K562 (cell line): ENCODE measurements at regions not wholly inside any gene's neighbourhood (a gene's known extent, or its start where the extent isn't known, plus 50 kb on each side); places are given as distances from the start of the nearest gene placed in this dataset.

ENCODE experiments used
- ATAC-seq: fragments of 200-7000 bp; cut with Tn5 transposase; 3 replicates; pipeline ENCODE4 v1.9.1; 2020; ENCODE audit warnings: moderate library complexity
- BruUV-seq: library from RNA; stranded (reverse); fragments of 400-500 nt; replicated peaks from 2 replicates; lab custom pipeline; 2021; lab: Mats Ljungman, UMichigan
- CTCF ChIA-PET: fragments of 300-600 bp; formaldehyde crosslinking; extraction: SDS; loops from one replicate; lab custom pipeline; 2021; ENCODE audit warnings: low intra/inter-chr PET ratio; lab: Yijun Ruan, JAX
- POLR2A ChIA-PET: fragments of 300-600, 350-650 bp; sonication (Branson Sonifier 250); formaldehyde crosslinking; extraction: SDS; loops from one replicate; lab custom pipeline; 2021; ENCODE audit warnings: antibody characterized with exemption, inconsistent platforms; lab: Yijun Ruan, JAX
- DNase-seq, 4 experiments: peaks; one replicate each; pipeline versions ENCODE4 v3.0.0 to v3.0.0-alpha.2; 2011 to 2018; ENCODE audit warnings: low spot score in 3 of 4, mixed read lengths in 3 of 4; ENCODE audit errors: extremely low read depth in 1 of 4
- FAIRE-seq: peaks from 2 replicates; lab custom pipeline; 2011; peaks lifted over from hg19 to GRCh38; lab: Jason Lieb, UNC
- H2AFZ ChIP-seq: 2 replicates; pipeline ENCODE4 v1.6.0; 2011; ENCODE audit warnings: low read depth, low read length, control low read depth, inconsistent platforms
- H3K27ac ChIP-seq: fragments of 200-600 bp; 3 replicates; pipeline ENCODE4 v1.8.0; 2011; ENCODE audit warnings: low read depth, mild to moderate bottlenecking, control low read depth, inconsistent platforms, low read length, moderate library complexity, mixed read lengths; ENCODE audit errors: extremely low read depth
- H3K27me3 ChIP-seq, 2 experiments: fragments of 300-600 bp in 1 of 2; 2 replicates in 1 of 2; 3 replicates in 1 of 2; pipeline versions ENCODE4 v1.6.0 to v1.8.0; 2011; ENCODE audit warnings: inconsistent platforms in 2 of 2, low read length in 2 of 2, mild to moderate bottlenecking in 1 of 2, mixed read lengths in 1 of 2, moderate library complexity in 1 of 2; ENCODE audit not compliant: control insufficient read depth in 2 of 2, insufficient read depth in 2 of 2
- H3K36me3 ChIP-seq: fragments of 300-600 bp; 3 replicates; pipeline ENCODE4 v1.8.0; 2011; ENCODE audit warnings: mild to moderate bottlenecking, low read length, inconsistent platforms; ENCODE audit not compliant: control insufficient read depth, insufficient read depth
- H3K4me1 ChIP-seq, 2 experiments: fragments of 200-600 bp in 1 of 2; replicated peaks in 1 of 2; 2 replicates in 1 of 2; 3 replicates in 1 of 2; pipeline versions ENCODE4 v1.5.1 to v1.8.0; 2011; ENCODE audit warnings: inconsistent platforms in 2 of 2, low read length in 2 of 2, mild to moderate bottlenecking in 1 of 2, mixed read lengths in 1 of 2, moderate library complexity in 1 of 2; ENCODE audit not compliant: control insufficient read depth in 2 of 2, insufficient read depth in 2 of 2
- H3K4me2 ChIP-seq: 2 replicates; pipeline ENCODE4 v1.6.1; 2011; ENCODE audit warnings: low read length, control low read depth, inconsistent platforms, mixed read lengths; ENCODE audit not compliant: insufficient read depth
- H3K4me3 ChIP-seq: fragments of 200-600 bp; sonication (generic), shearing (Covaris generic); 2 replicates; pipeline ENCODE4 v1.5.1; 2016; ENCODE audit warnings: control low read depth, inconsistent platforms
- H3K79me2 ChIP-seq: fragments of 200-600 bp; 3 replicates; pipeline ENCODE4 v1.8.0; 2011; ENCODE audit warnings: low read length, inconsistent platforms; ENCODE audit not compliant: control insufficient read depth, insufficient read depth
- H3K9ac ChIP-seq, 2 experiments: 2 replicates each; pipeline versions ENCODE4 v1.6.0 to v1.6.1; 2011; ENCODE audit warnings: low read depth in 2 of 2, low read length in 2 of 2, control low read depth in 1 of 2, inconsistent platforms in 1 of 2, mild to moderate bottlenecking in 1 of 2, mixed read lengths in 1 of 2; ENCODE audit not compliant: insufficient read depth in 1 of 2
- H3K9me1 ChIP-seq: one replicate; pipeline ENCODE4 v1.6.0; 2011; ENCODE audit warnings: inconsistent platforms, mild to moderate bottlenecking, low read length, moderate library complexity; ENCODE audit not compliant: control insufficient read depth, insufficient read depth
- H3K9me3 ChIP-seq: replicated peaks from 2 replicates; pipeline ENCODE4 v1.5.1; 2011; ENCODE audit warnings: low read depth, low read length, inconsistent platforms; ENCODE audit not compliant: control insufficient read depth, insufficient read depth
- H4K20me1 ChIP-seq: replicated peaks from 2 replicates; pipeline ENCODE4 v1.6.1; 2011; ENCODE audit warnings: low read length, inconsistent platforms, mixed read lengths; ENCODE audit not compliant: control insufficient read depth, insufficient read depth
- CHD2 ChIP-seq: IDR thresholded peaks from 2 replicates; pipeline ENCODE4 v1.6.1; 2011; ENCODE audit warnings: low read depth, low read length
- GABPA ChIP-seq: fragments of 200-800 bp; sonication (Bioruptor generic); conservative IDR thresholded peaks from 2 replicates; pipeline ENCODE4 v1.6.1; 2016; ENCODE audit warnings: low read depth, missing genetic modification characterization, missing compliant biosample characterization
- GTF3C2 ChIP-seq: IDR thresholded peaks from 3 replicates; pipeline ENCODE4 v1.6.1; 2011; ENCODE audit warnings: borderline replicate concordance, mild to moderate bottlenecking, moderate library complexity; ENCODE audit not compliant: insufficient read length; ENCODE audit errors: extremely low read depth
- HNRNPL ChIP-seq: fragments of 200-400 bp; formaldehyde crosslinking; IDR thresholded peaks from 2 replicates; pipeline ENCODE4 v1.6.1; 2017; ENCODE audit warnings: low read depth, mild to moderate bottlenecking, low read length
- ID3 ChIP-seq, 2 experiments: fragments of 250-450 bp in 1 of 2; fragments of 450-650 bp in 1 of 2; sonication (Bioruptor Pico) in 1 of 2; IDR thresholded peaks; 2 replicates each; pipeline versions ENCODE4 v1.6.1 to v1.8.0; 2016 to 2021; ENCODE audit warnings: mild to moderate bottlenecking in 2 of 2, moderate library complexity in 2 of 2, missing compliant biosample characterization in 1 of 2, missing genetic modification characterization in 1 of 2
- JUN ChIP-seq, 2 experiments: sonication (generic) in 1 of 2; formaldehyde crosslinking in 1 of 2; IDR thresholded peaks; 2 replicates each; pipeline versions ENCODE4 v1.6.1 to v1.8.0; 2012 to 2022; ENCODE audit warnings: borderline replicate concordance in 2 of 2, mild to moderate bottlenecking in 2 of 2, improper control_type of control experiment in 1 of 2, low read depth in 1 of 2, low read length in 1 of 2, missing genetic modification reagents in 1 of 2
- NCOR1 ChIP-seq: fragments of 450-650 bp; IDR thresholded peaks from 2 replicates; pipeline ENCODE4 v1.6.1; 2016; ENCODE audit warnings: mild to moderate bottlenecking, moderate library complexity
- PURB ChIP-seq: sonication (generic); formaldehyde crosslinking; IDR thresholded peaks from 2 replicates; pipeline ENCODE4 v1.9.0; 2021; ENCODE audit warnings: low read depth, mild to moderate bottlenecking, missing genetic modification reagents
- RAD51 ChIP-seq: fragments of 450-650 bp; IDR thresholded peaks from 2 replicates; pipeline ENCODE4 v1.7.1; 2016; ENCODE audit warnings: low read depth, mild to moderate bottlenecking, borderline replicate concordance
- RBBP5 ChIP-seq: fragments of 200-600 bp; sonication (generic); IDR thresholded peaks from 2 replicates; pipeline ENCODE4 v1.6.1; 2012; ENCODE audit warnings: borderline replicate concordance, mild to moderate bottlenecking, low read length, control low read depth, inconsistent platforms; ENCODE audit not compliant: insufficient read depth, poor library complexity, severe bottlenecking
- SAP30 ChIP-seq: fragments of 200-600 bp; sonication (generic); IDR thresholded peaks from 2 replicates; pipeline ENCODE4 v1.6.1; 2012; ENCODE audit warnings: borderline replicate concordance, low read depth, mild to moderate bottlenecking, moderate library complexity, low read length, control low read depth, inconsistent platforms; ENCODE audit not compliant: insufficient read depth, poor library complexity, severe bottlenecking
- SP1 ChIP-seq: sonication (generic); formaldehyde crosslinking; IDR thresholded peaks from 2 replicates; pipeline ENCODE4 v1.8.1; 2022; ENCODE audit warnings: mild to moderate bottlenecking, missing genetic modification reagents
- ZBTB2 ChIP-seq: fragments of 450-650 bp; IDR thresholded peaks from 2 replicates; pipeline ENCODE4 v1.6.1; 2016; ENCODE audit warnings: antibody characterized with exemption
- ZNF165 ChIP-seq: fragments of 250-450 bp; sonication (Bioruptor Pico); IDR thresholded peaks from 2 replicates; pipeline ENCODE4 v1.4.0; 2020; ENCODE audit warnings: borderline replicate concordance
- ZNF253 ChIP-seq: fragments of 250-450 bp; sonication (Bioruptor Pico); conservative IDR thresholded peaks from 2 replicates; pipeline ENCODE4 v1.6.1; 2021; ENCODE audit warnings: mild to moderate bottlenecking
- ZNF316 ChIP-seq: fragments of 450-650 bp; IDR thresholded peaks from 2 replicates; pipeline ENCODE4 v1.6.1; 2016
- WGBS: fragments of 100-300 bp; shearing (Covaris generic); methylation state at CpG from one replicate; pipeline ENCODE4 v1.1.6; 2016; ENCODE audit warnings: low coverage, mixed read lengths; ENCODE audit not compliant: insufficient coverage; ENCODE audit errors: missing lambda C conversion rate; 5-methylcytosine and 5-hydroxymethylcytosine counted together
- in situ Hi-C: fragments of 300-500 bp; cut with MboI; formaldehyde crosslinking; loops from 4 replicates; pipeline ENCODE4 v1.15.0; 2018; ENCODE audit warnings: inconsistent platforms, mixed read lengths
- intact Hi-C: fragments of 100-400 bp; cut with micrococcal nuclease; formaldehyde crosslinking; loops from 2 replicates; pipeline ENCODE4 v1.14.2; 2022

GRCh38 chr12:78671295-78671694 lies 193.3 kb upstream of the SYT1 start:
- no peaks in the 10 kb centered on the region for H4K20me1 ChIP-seq
- H3K9ac ChIP-seq: no peak overlapping the region
- in situ Hi-C loops (no loop called here), intact Hi-C loops (no loop called here)
- FAIRE-seq: no peak
- H2AFZ ChIP-seq: no peak overlapping the region
- H3K27ac ChIP-seq: no peak overlapping the region
- TF ChIP-seq PURB (CRISPR knock-in tag) (no peak), ID3 (CRISPR knock-in tag; IDR thresholded peaks at IDR 0.05) (no peak), ID3 (tag; IDR thresholded peaks at IDR 0.05) (no peak), RAD51 (no peak), SP1 (CRISPR knock-in tag) (no peak), SAP30 (no peak), RBBP5 (no peak), HNRNPL (no peak), GTF3C2 (no peak), CHD2 (no peak), JUN (IDR thresholded peaks at IDR 0.05; ENCODE audit: borderline replicate concordance, low read depth, low read length) (no peak), JUN (CRISPR knock-in tag; IDR thresholded peaks at IDR 0.05; ENCODE audit: borderline replicate concordance) (no peak), ZNF165 (CRISPR knock-in tag) (no peak), ZBTB2 (no peak), NCOR1 (no peak), GABPA (tag) (no peak), ZNF316 (no peak), ZNF253 (CRISPR knock-in tag) (no peak)
- H3K9me1 ChIP-seq: no peaks in the 10 kb centered on the region
- ATAC-seq: no peak
- no peaks in the 10 kb centered on the region for H3K36me3 ChIP-seq
- ChIA-PET POLR2A (no interaction called here), CTCF (no interaction called here)
- no peak overlapping the region for H3K4me2 ChIP-seq
- H3K9me3 ChIP-seq: no peaks in the 10 kb centered on the region
- no peaks in the 10 kb centered on the region for H3K4me1 ChIP-seq
- H3K27me3 ChIP-seq: no peaks in the 10 kb centered on the region
- no peak for DNase-seq
- no TSS peak for BruUV-seq
- WGBS: 2% methylated on average over 4 of the region's 4 CpGs
- H3K4me3 ChIP-seq: no peak overlapping the region
- H3K79me2 ChIP-seq: no peaks in the 10 kb centered on the region
